Trophoblast cell (in vitro differentiated cells and primary cell): ENCODE measurements at regions not wholly inside any gene's neighbourhood (a gene's known extent, or its start where the extent isn't known, plus 50 kb on each side); places are given as distances from the start of the nearest gene placed in this dataset.

Source experiments
- DNase-seq, 2 donors: peaks; one replicate each; pipeline ENCODE4 v3.0.0-alpha.2; 2016
- H2AFZ ChIP-seq: 2 replicates; pipeline ENCODE4 v1.6.1; 2013; ENCODE audit warnings: low read length, moderate library complexity, mild to moderate bottlenecking; ENCODE audit not compliant: insufficient read depth, poor library complexity
- H2AK5ac ChIP-seq: 2 replicates; pipeline ENCODE4 v1.6.1; 2013; ENCODE audit warnings: mild to moderate bottlenecking, low read length
- H2BK120ac ChIP-seq: 2 replicates; pipeline ENCODE4 v1.6.1; 2013; ENCODE audit warnings: low read length, mild to moderate bottlenecking, moderate library complexity; ENCODE audit not compliant: insufficient read depth, poor library complexity
- H2BK12ac ChIP-seq: 2 replicates; pipeline ENCODE4 v1.6.1; 2013; ENCODE audit warnings: mild to moderate bottlenecking, low read length, moderate library complexity
- H2BK5ac ChIP-seq: 2 replicates; pipeline ENCODE4 v1.6.1; 2013; ENCODE audit warnings: low read length, low read depth, moderate library complexity, mild to moderate bottlenecking; ENCODE audit not compliant: poor library complexity
- H3K14ac ChIP-seq: 2 replicates; pipeline ENCODE4 v1.6.1; 2013; ENCODE audit warnings: mild to moderate bottlenecking, low read length
- H3K18ac ChIP-seq: 2 replicates; pipeline ENCODE4 v1.6.1; 2013; ENCODE audit warnings: mild to moderate bottlenecking, low read length
- H3K23ac ChIP-seq: 2 replicates; pipeline ENCODE4 v1.6.1; 2013; ENCODE audit warnings: low read length
- H3K27ac ChIP-seq: 2 replicates; pipeline ENCODE4 v1.5.1; 2013; ENCODE audit warnings: low read depth, mild to moderate bottlenecking, inconsistent platforms, low read length, moderate library complexity
- H3K27me3 ChIP-seq: 2 replicates; pipeline ENCODE4 v1.6.1; 2013; ENCODE audit warnings: inconsistent platforms, mild to moderate bottlenecking, low read length, moderate library complexity; ENCODE audit not compliant: insufficient read depth
- H3K36me3 ChIP-seq, 2 experiments: 1 replicate in 1 of 2; 2 replicates in 1 of 2; pipeline ENCODE4 v1.6.1; 2013; ENCODE audit warnings: low read length in 2 of 2, mild to moderate bottlenecking in 2 of 2, moderate library complexity in 1 of 2; ENCODE audit not compliant: insufficient read depth in 2 of 2, control insufficient read depth in 1 of 2
- H3K4ac ChIP-seq: 2 replicates; pipeline ENCODE4 v1.6.1; 2013; ENCODE audit warnings: low read depth, mild to moderate bottlenecking, low read length, moderate library complexity
- H3K4me1 ChIP-seq, 2 experiments: 1 replicate in 1 of 2; 2 replicates in 1 of 2; pipeline ENCODE4 v1.6.1; 2013; ENCODE audit warnings: low read length in 2 of 2, mild to moderate bottlenecking in 2 of 2, moderate library complexity in 1 of 2; ENCODE audit not compliant: insufficient read depth in 2 of 2, control insufficient read depth in 1 of 2
- H3K4me2 ChIP-seq: 2 replicates; pipeline ENCODE4 v1.6.1; 2013; ENCODE audit warnings: inconsistent platforms, mild to moderate bottlenecking, low read length, moderate library complexity
- H3K4me3 ChIP-seq: 2 replicates; pipeline ENCODE4 v1.5.1; 2013; ENCODE audit warnings: mild to moderate bottlenecking, low read depth, low read length, inconsistent platforms
- H3K79me1 ChIP-seq: one replicate; pipeline ENCODE4 v1.6.1; 2013; ENCODE audit warnings: low read length
- H3K79me2 ChIP-seq: 2 replicates; pipeline ENCODE4 v1.6.1; 2013; ENCODE audit warnings: low read length, mild to moderate bottlenecking; ENCODE audit not compliant: control insufficient read depth, insufficient read depth, poor library complexity
- H3K9ac ChIP-seq: 2 replicates; pipeline ENCODE4 v1.6.1; 2013; ENCODE audit warnings: mild to moderate bottlenecking, low read length
- H3K9me3 ChIP-seq: 2 replicates; pipeline ENCODE4 v1.6.1; 2013; ENCODE audit warnings: low read depth, mild to moderate bottlenecking, control low read depth, inconsistent platforms, low read length; ENCODE audit not compliant: insufficient read depth
- H4K12ac ChIP-seq: 2 replicates; pipeline ENCODE4 v1.6.1; 2013; ENCODE audit warnings: low read depth, mild to moderate bottlenecking, low read length, moderate library complexity
- H4K8ac ChIP-seq: 2 replicates; pipeline ENCODE4 v1.6.1; 2013; ENCODE audit warnings: low read depth, mild to moderate bottlenecking, low read length, moderate library complexity
- H4K91ac ChIP-seq: one replicate; pipeline ENCODE4 v1.6.1; 2013; ENCODE audit warnings: low read depth, mild to moderate bottlenecking, low read length, moderate library complexity
- WGBS: extraction: QIAGEN DNeasy Blood & Tissue Kit; methylation state at CpG from one replicate; pipeline ENCODE4 v1.1.7; 2013; ENCODE audit warnings: missing lambda C conversion rate; ENCODE audit not compliant: insufficient read length, insufficient coverage; ENCODE audit errors: extremely low coverage; 5-methylcytosine and 5-hydroxymethylcytosine counted together

DNA sequence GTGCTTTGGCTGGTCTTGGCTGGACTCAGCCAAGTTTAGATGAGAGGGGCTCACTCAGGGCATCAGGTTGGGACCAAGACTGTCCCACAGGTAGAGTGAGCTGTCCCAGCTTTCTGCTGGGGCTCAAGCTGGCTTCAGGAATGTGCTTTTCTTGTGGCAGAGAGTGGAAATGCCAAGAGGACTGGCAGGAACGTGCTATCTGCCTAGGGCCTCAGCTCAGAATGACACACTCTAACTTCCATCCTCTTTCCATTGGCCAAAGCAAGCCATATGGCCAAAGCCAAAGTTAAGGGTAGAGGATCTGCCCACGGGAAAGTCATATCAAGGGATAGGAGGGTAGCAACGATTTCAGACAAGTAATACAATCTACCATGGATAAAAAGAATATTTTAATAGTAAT, 178.8 kb downstream of the ABHD5 start:
- H3K4me1 ChIP-seq, result peaks cover 18 to 28% of the 10 kb centered on the region in 2 experiments
- peaks cover 17% of the 10 kb centered on the region for H3K79me1 ChIP-seq
- DNase-seq, result no peak
- no peak overlapping the region for H3K4me3 ChIP-seq
- peak overlapping the region; percentile 53 for H3K27ac ChIP-seq
- H2AFZ ChIP-seq, result no peak overlapping the region
- peak overlapping the region; percentile 61 for H2BK5ac ChIP-seq
- H4K12ac ChIP-seq, result no peak overlapping the region
- H3K9me3 ChIP-seq, result peaks cover 3% of the 10 kb centered on the region
- WGBS, result no CpG with 5 or more reads among the region's 3 CpGs
- peak overlapping the region; percentile 31 for H2AK5ac ChIP-seq
- H3K14ac ChIP-seq, result peak overlapping the region; percentile 46
- H3K79me2 ChIP-seq, result no peaks in the 10 kb centered on the region
- peak overlapping the region; percentile 9 for H2BK120ac ChIP-seq
- H4K91ac ChIP-seq, result peak overlapping the region; percentile 56
- H3K27me3 ChIP-seq, result no peaks in the 10 kb centered on the region
- H3K18ac ChIP-seq, result no peak overlapping the region
- no peaks in the 10 kb centered on the region for H3K36me3 ChIP-seq
- no peak overlapping the region for H3K4me2 ChIP-seq
- no peak overlapping the region for H3K9ac ChIP-seq
- no peak overlapping the region for H3K23ac ChIP-seq
- peak overlapping the region; percentile 3 for H4K8ac ChIP-seq
- peak overlapping the region; percentile 37 for H2BK12ac ChIP-seq
- no peak overlapping the region for H3K4ac ChIP-seq

DNA sequence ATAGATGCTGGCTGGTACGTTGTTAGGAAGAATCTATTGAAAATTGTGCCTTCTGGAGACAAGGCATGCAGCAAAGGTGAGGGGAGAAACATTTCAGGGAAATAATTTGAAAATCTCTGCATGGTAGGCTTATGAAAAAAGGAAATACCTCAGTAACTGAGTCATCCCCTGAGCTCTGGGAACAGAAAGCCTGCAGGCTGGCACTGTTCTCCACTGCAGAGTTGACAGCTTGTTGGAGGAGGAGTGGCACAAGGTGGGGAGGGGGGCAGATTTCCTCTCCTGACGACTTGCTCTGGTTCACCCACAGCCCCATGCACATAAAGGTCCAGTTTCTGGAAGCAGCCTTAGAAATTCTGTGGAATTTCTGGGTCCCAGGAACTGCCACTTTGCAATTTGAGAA, 179.4 kb downstream of the ABHD5 start:
- H3K14ac ChIP-seq, result no peak overlapping the region
- no peaks in the 10 kb centered on the region for H3K27me3 ChIP-seq

DNA sequence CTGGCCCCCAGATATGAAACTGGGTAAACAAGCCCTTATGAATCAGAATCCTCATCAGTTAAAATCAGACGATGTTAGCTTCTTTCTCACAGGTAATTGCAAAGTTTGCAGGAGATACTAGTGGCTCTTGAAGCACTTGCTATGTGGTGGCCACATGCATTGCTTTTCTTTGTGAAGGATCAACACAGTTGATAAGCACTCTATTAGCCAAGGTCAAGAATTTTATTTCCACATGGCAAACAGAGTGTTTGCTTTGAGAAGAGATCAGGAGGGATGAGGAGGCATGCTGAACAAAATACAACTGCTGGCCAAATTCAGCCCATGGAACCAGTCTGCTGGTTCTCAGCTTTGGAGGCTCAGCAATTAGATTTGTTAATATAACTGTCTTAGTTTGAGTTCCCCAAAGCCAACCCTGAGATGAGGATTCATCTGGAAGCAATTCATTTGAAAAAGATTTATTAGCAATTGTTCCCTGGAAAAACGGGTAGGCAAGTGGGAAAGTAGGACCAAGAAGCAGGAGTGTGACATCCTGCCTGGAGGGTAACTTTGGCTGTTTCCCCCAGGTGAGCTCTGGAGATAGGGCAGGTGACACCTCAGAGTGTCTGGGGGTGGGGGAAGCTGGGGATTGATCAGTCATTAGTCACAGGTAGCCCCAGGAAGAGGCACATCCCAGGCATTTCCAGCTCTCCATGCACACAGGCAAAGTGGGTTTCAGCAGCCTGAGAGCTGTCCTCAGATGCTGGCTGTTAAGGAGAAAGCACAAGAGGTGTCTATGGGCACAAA, 180.3 kb downstream of the ABHD5 start:
- Histone ChIP-seq H3K36me3 (no peaks in the 10 kb centered on the region), H2BK12ac (no peak overlapping the region), H3K4me1 (peaks cover 18 to 28% of the 10 kb centered on the region in 2 experiments), H2AFZ (no peak overlapping the region), H4K91ac (peak overlapping the region; percentile 52), H3K9ac (no peak overlapping the region), H2BK5ac (no peak overlapping the region), H4K12ac (no peak overlapping the region), H3K23ac (no peak overlapping the region), H3K79me2 (no peaks in the 10 kb centered on the region), H2BK120ac (no peak overlapping the region), H3K79me1 (peaks cover 17% of the 10 kb centered on the region), H4K8ac (no peak overlapping the region), H3K27me3 (no peaks in the 10 kb centered on the region), H3K4me3 (no peak overlapping the region), H2AK5ac (no peak overlapping the region), H3K14ac (no peak overlapping the region), H3K18ac (no peak overlapping the region), H3K27ac (no peak overlapping the region), H3K4ac (no peak overlapping the region), H3K4me2 (no peak overlapping the region), H3K9me3 (peaks cover 3% of the 10 kb centered on the region)
- DNase-seq, result no peak
- no CpG with 5 or more reads among the region's 2 CpGs for WGBS

More for the DNA sequence above, 179.4 kb downstream of the ABHD5 start:
- Histone ChIP-seq H3K4me1 (peaks cover 18 to 28% of the 10 kb centered on the region in 2 experiments), H3K9ac (no peak overlapping the region), H4K12ac (no peak overlapping the region), H4K8ac (no peak overlapping the region), H2AFZ (no peak overlapping the region), H2AK5ac (no peak overlapping the region), H3K4me3 (no peak overlapping the region), H2BK120ac (no peak overlapping the region), H3K23ac (no peak overlapping the region), H3K79me1 (peaks cover 17% of the 10 kb centered on the region), H4K91ac (peak overlapping the region; percentile 56), H3K27ac (peak overlapping the region; percentile 53), H3K4ac (no peak overlapping the region), H3K4me2 (peak overlapping the region; percentile 18), H2BK5ac (no peak overlapping the region), H2BK12ac (no peak overlapping the region), H3K79me2 (no peaks in the 10 kb centered on the region), H3K36me3 (no peaks in the 10 kb centered on the region), H3K9me3 (peaks cover 3% of the 10 kb centered on the region), H3K18ac (no peak overlapping the region)
- no CpG with 5 or more reads among the region's 2 CpGs for WGBS
- DNase-seq, result peak in 1 of 2 donors; percentile 36

DNA sequence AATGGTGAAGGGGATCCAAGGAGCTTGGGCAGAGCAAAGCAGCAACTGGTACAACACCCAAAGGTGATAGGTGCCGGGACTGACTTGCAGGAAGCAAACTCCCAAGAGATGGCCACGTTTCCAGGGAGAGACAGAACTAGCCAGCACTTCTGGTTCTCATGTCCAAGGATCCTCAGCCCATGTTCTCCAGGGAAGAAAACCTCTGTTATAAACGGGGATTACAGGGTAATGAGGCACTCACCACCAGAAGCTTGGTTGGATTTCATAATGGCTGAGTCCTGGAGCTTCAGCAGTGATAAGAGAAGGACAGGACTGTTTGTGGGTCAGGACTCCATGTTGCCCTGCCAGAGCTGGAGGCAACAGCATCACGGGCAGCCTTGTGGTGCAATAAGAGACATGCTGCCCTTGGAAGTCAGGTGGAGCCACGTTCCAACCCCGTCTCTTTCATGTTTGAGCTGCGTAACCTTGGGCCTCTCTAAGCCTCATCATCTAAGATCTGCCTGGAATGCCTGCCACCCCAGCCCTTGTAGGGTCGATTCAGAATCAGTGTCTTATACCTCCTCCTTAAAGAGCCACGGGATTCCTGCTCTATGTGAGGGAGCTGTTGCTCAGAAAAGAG, 181.0 kb downstream of the ABHD5 start:
- Histone ChIP-seq H3K36me3 (no peaks in the 10 kb centered on the region), H3K14ac (no peak overlapping the region), H2AFZ (no peak overlapping the region), H3K18ac (no peak overlapping the region), H3K27me3 (no peaks in the 10 kb centered on the region), H2BK120ac (no peak overlapping the region), H4K12ac (no peak overlapping the region), H3K4me3 (no peak overlapping the region), H3K79me2 (no peaks in the 10 kb centered on the region), H3K79me1 (peaks cover 17% of the 10 kb centered on the region), H3K9me3 (peaks cover 3% of the 10 kb centered on the region), H3K4me2 (no peak overlapping the region), H2AK5ac (no peak overlapping the region), H2BK12ac (peak overlapping the region; percentile 19), H4K8ac (no peak overlapping the region), H3K9ac (no peak overlapping the region), H3K27ac (no peak overlapping the region), H3K23ac (no peak overlapping the region), H3K4me1 (peaks cover 18 to 28% of the 10 kb centered on the region in 2 experiments), H3K4ac (no peak overlapping the region), H2BK5ac (no peak overlapping the region), H4K91ac (peak overlapping the region; percentile 52)
- DNase-seq, result no peak
- no CpG with 5 or more reads among the region's 9 CpGs for WGBS
